ENCODE measurements at regions not wholly inside any gene's neighbourhood (a gene's known extent, or its start where the extent isn't known, plus 50 kb on each side); places are given as distances from the start of the nearest gene placed in this dataset.

DNA sequence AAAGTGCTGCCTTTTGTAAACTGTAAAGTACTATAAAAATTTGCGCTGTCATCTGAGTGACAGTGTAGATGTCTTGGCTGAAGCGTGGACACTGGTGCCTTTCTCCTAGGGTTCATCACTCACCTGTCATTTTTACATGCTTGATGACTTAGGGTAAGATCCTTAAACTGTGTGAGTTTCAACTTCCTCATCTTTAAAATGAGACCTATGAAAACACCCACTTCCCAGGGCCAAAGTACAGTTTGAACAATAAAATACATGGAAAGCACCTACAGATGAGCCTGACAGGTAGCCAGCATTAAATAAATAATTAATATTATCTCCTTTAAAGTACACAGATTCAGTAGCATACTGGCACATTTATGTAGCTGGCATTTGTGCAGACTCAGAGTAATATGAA lies 309.9 kb downstream of the CHRM3 start:
- no peaks in the 10 kb centered on the region for H3K9me3 ChIP-seq
- ATAC-seq (no peak), DNase-seq (no peak)
- H3K4me1 ChIP-seq: no peaks in the 10 kb centered on the region
- H3K4me3 ChIP-seq: no peak overlapping the region
- no peaks in the 10 kb centered on the region for H3K36me3 ChIP-seq
- in situ Hi-C loops (cut with MboI; ENCODE audit: low sequenced_read_pairs in 4 of 4) (no loop called here), intact Hi-C loops (cut with DNase I; ENCODE audit: low total_unique reads) (no loop called here)
- no peaks in the 10 kb centered on the region for H3K27me3 ChIP-seq
- TF ChIP-seq CTCF (IDR thresholded peaks at IDR 0.05 in 4 of 5, conservative IDR thresholded peaks at IDR 0.05 in 1 of 5) (no peak), POLR2A (IDR thresholded peaks at IDR 0.05) (no peak)
- H3K27ac ChIP-seq: no peak overlapping the region

DNA sequence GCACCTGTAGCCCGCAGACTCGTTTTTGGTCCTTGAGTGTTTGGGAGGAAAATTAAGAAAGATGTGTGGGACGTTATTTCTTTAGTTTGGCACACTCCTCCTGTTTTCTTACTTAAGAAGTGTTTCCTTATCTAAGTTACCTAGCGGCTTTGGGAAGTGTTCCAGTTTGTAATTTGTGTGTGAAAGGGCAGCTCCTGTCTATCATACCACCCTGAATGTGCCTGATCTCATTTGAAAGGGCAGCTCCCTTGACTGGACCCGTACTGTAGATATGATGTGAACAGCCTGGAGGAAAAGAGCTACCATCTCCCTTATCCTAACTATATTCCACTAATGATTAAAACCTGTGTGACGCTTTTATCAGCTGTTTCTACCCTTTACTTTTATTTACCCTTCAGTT lies 314.3 kb downstream of the CHRM3 start:
- no peak overlapping the region for H3K27ac ChIP-seq
- H3K9me3 ChIP-seq: no peaks in the 10 kb centered on the region
- in situ Hi-C loops (cut with MboI; ENCODE audit: low sequenced_read_pairs in 4 of 4): no loop called here
- H3K36me3 ChIP-seq: no peaks in the 10 kb centered on the region
- H3K4me3 ChIP-seq: no peak overlapping the region
- DNase-seq: no peak
- ATAC-seq: no peak
- H3K27me3 ChIP-seq: no peaks in the 10 kb centered on the region
- TF ChIP-seq CTCF (IDR thresholded peaks at IDR 0.05 in 4 of 5, conservative IDR thresholded peaks at IDR 0.05 in 1 of 5) (no peak), POLR2A (IDR thresholded peaks at IDR 0.05) (no peak)
- intact Hi-C loops (cut with DNase I; ENCODE audit: low total_unique reads): no loop called here
- H3K4me1 ChIP-seq: no peaks in the 10 kb centered on the region

DNA sequence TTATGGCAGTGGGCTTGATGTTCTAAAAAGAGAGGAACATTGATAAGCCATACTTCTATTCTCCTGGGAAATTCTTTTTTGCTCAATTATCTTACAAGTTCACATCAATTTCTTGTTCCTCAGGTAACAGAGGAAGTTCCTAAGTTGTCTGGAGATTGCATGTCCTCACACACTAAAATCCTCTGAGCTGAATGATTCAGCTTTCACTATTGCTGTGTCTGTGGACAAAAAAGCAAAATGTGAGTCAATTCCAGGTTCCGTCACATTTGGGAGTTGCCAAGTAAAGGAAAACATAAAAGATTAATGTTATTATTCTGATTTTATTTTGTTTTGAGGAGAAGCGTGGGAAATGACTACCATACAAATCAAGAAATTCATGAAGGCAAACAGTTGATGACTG lies 316.7 kb downstream of the CHRM3 start:
- no peaks in the 10 kb centered on the region for H3K4me1 ChIP-seq
- no peaks in the 10 kb centered on the region for H3K27me3 ChIP-seq
- no peak overlapping the region for H3K27ac ChIP-seq
- in situ Hi-C loops (cut with MboI; ENCODE audit: low sequenced_read_pairs in 4 of 4) (no loop called here), intact Hi-C loops (cut with DNase I; ENCODE audit: low total_unique reads) (no loop called here)
- H3K36me3 ChIP-seq: no peaks in the 10 kb centered on the region
- H3K4me3 ChIP-seq: no peak overlapping the region
- ATAC-seq (no peak), DNase-seq (no peak)
- H3K9me3 ChIP-seq: no peaks in the 10 kb centered on the region
- TF ChIP-seq CTCF (IDR thresholded peaks at IDR 0.05 in 4 of 5, conservative IDR thresholded peaks at IDR 0.05 in 1 of 5): no peak
- TF ChIP-seq POLR2A (IDR thresholded peaks at IDR 0.05): no peak

DNA sequence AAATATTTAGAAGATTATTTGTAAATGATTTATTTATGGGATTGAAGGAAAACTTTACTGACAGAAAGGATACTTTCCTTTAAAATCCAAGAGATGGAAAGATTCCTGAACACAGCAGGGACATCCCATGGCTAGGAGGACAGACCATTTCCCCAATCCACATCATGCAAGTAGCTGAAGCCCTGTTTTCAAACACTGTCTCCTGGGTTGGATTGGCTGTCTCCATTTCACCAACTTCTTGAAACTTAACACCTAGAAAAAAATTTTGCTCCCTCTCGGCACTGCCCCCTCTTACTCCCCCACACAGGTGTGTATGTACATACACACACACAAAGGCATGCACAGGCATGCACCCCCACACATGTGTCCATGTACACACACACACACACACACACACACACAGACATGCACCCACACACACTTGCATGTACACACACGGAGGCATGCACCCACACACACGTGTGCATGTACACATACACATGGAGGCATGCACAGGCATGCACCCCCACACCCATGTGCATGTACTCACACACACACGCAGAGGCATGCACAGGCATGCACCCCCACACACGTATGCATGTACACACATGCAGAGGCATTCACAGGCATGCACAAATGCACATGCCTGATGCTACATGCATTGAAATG lies 320.0 kb downstream of the CHRM3 start:
- Histone ChIP-seq H3K9me3 (no peaks in the 10 kb centered on the region), H3K4me1 (no peaks in the 10 kb centered on the region), H3K4me3 (no peak overlapping the region), H3K36me3 (no peaks in the 10 kb centered on the region), H3K27me3 (no peaks in the 10 kb centered on the region), H3K27ac (no peak overlapping the region)
- ATAC-seq (no peak), DNase-seq (no peak)
- in situ Hi-C loops (cut with MboI; ENCODE audit: low sequenced_read_pairs in 4 of 4) (no loop called here), intact Hi-C loops (cut with DNase I; ENCODE audit: low total_unique reads) (no loop called here)
- TF ChIP-seq CTCF (IDR thresholded peaks at IDR 0.05 in 4 of 5, conservative IDR thresholded peaks at IDR 0.05 in 1 of 5): no peak
- no peak for TF ChIP-seq POLR2A (IDR thresholded peaks at IDR 0.05)

DNA sequence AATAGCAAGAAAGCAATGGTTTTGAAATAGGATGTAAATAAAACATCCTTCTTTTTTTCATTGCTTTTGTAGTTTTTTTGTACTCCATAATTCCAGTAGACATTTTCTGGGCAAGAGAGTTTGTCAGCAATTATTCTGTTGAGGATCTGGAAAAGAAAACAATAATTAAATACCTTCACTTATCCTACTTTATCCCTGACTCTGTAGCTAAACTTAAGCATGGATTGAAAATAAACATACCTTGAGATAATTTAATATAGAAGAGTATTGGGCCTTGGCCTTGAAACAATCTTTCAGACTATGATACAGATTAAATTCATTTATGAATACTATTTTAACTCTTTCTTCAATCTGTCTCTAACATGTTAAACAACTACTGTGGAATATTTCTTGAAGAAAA lies 321.2 kb downstream of the CHRM3 start:
- Histone ChIP-seq H3K27ac (no peak overlapping the region), H3K4me3 (no peak overlapping the region), H3K36me3 (no peaks in the 10 kb centered on the region), H3K9me3 (no peaks in the 10 kb centered on the region), H3K4me1 (no peaks in the 10 kb centered on the region), H3K27me3 (no peaks in the 10 kb centered on the region)
- in situ Hi-C loops (cut with MboI; ENCODE audit: low sequenced_read_pairs in 4 of 4) (no loop called here), intact Hi-C loops (cut with DNase I; ENCODE audit: low total_unique reads) (no loop called here)
- DNase-seq (no peak), ATAC-seq (no peak)
- TF ChIP-seq POLR2A (IDR thresholded peaks at IDR 0.05): no peak
- no peak for TF ChIP-seq CTCF (IDR thresholded peaks at IDR 0.05 in 4 of 5, conservative IDR thresholded peaks at IDR 0.05 in 1 of 5)

All from gastrocnemius medialis (tissue), 4 donors.